Right ventricle myocardium superior (tissue), 1 donor: ENCODE measurements at regions not wholly inside any gene's neighbourhood (a gene's known extent, or its start where the extent isn't known, plus 50 kb on each side); places are given as distances from the start of the nearest gene placed in this dataset.

Experiments used
- ATAC-seq: fragments of 200-7000 bp; cut with Tn5 transposase; one replicate; pipeline ENCODE4 v1.9.1; 2020; ENCODE audit warnings: mild to moderate bottlenecking; ENCODE audit not compliant: poor library complexity
- DNase-seq: peaks from one replicate; pipeline ENCODE4 v3.0.0-alpha.2; 2020
- intact Hi-C: fragments of 100-400 bp; cut with DNase I; formaldehyde crosslinking; loops from one replicate; pipeline ENCODE4 v1.11.2; 2022
- donor health status: DM: no; HTN: yes; CAD: no; lungs with severe emphysema.

- intact Hi-C loops: no loop called here
- ATAC-seq: no peak
Measured at GRCh38 chr2:101566632-101567228, 91.8 kb upstream of the RFX8 start.

GRCh38 chr2:101563849-101564248 lies 88.9 kb upstream of the RFX8 start:
- no peak for ATAC-seq
- intact Hi-C loops: no loop called here
- no peak for DNase-seq

More at GRCh38 chr2:101566632-101567228, 91.8 kb upstream of the RFX8 start:
- DNase-seq: no peak

- intact Hi-C loops: no loop called here
- no peak for ATAC-seq
- DNase-seq: no peak
Measured at GRCh38 chr2:101560780-101561315, 85.9 kb upstream of the RFX8 start.

DNA sequence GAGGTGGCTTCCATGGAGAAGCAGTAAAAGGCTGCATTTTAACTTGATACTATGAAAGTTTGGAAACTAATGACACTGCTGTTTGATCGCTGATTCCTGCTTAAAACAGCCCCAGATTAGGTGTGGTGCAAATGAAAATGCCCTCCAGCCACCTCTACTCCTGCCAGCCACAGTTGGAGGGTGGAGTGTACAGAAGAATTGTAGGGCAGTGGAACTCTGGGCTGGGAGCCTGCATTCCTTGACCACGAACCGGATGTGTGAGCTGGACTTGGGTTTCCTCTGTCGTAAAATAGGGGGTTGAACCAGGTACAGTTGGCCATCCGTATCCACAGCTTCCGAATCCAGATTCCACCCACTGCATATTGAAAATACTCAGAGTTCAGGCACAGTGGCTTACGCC lies 84.6 kb upstream of the RFX8 start:
- no peak for DNase-seq
- intact Hi-C loops: no loop called here
- peak; percentile 83 for ATAC-seq

DNA sequence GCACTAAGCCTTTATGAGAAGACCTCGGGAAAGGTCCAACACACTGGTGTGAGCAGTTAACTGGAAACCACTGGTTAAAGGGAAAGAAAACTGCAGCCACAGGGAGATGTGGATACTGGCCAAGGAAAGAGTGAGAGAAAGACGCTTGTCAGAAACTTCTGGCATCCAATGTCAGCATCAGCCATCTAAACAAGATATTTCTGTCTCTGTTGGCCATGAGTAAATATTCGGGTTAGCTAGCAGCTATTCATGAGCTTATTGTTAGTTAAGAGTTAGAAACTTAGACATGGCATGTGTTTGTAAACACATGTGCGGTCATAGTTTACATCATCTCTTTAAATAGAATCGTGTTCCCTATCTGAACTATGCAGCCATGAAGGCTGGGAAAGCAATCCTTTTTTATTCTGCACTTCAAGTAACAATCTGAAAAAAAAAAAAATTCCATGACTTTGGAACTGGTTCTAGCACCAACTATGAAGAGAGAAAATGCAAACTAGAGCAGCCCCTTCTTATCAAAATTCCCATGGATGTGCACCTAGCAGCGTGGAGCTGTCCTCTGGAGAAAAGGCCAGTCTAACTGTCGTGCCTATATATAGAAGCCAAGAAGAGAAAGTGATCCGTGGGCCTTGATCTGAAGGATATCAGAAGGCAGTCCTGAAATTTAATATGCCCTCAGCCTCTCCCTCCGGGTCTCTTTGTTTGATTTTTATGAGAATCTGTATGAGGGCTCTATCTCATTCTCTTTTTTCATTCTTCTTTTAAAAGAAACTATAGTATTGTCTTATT lies 84.0 kb upstream of the RFX8 start:
- ATAC-seq (peak; percentile 87), DNase-seq (no peak)
- intact Hi-C loops: no loop called here

DNA sequence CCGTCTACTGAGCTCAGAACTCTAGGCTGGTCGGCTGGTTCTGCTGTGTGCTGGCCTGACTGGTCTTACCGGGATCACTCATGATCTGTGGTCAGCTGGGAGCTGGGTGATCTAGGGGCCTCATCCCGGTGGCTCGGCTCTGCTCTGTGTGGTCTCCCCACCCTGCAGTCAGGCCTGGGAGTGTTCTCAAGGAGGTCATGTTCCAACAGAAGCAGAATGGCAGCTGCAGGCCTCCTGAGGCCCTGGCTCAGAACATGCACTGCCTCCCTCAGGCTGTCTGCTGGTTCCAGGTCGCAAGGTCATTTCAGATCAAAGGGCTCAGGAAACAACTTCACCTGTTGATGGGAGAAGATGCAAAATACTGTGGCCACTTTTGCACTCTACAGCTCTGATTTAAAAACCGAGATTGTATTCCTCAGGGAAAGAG lies 81.1 kb upstream of the RFX8 start:
- intact Hi-C loops: no loop called here
- no peak for ATAC-seq
- no peak for DNase-seq

GRCh38 chr2:101551336-101551888 lies 76.5 kb upstream of the RFX8 start:
- no peak for ATAC-seq
- DNase-seq: no peak
- intact Hi-C loops: no loop called here

DNA sequence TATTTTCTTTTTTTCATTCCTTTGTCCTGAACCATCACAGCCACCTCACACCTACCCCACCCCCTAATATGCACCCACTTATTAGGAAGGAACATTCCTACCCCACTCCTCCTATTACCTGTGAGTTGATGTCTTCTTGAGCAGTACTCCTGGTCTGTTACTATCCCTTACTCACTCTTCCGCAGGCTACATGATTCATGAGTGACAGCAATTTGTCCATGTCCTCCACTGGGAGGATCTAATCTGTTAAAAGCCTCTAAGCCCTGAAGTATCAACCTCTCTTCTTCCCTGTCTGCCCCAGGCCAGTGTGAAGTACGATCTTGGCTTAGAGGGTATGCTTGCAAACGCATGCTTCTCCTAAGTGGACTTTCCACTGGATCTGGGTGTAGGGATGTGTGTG lies 75.6 kb upstream of the RFX8 start:
- no peak for DNase-seq
- ATAC-seq: no peak
- intact Hi-C loops: no loop called here

DNA sequence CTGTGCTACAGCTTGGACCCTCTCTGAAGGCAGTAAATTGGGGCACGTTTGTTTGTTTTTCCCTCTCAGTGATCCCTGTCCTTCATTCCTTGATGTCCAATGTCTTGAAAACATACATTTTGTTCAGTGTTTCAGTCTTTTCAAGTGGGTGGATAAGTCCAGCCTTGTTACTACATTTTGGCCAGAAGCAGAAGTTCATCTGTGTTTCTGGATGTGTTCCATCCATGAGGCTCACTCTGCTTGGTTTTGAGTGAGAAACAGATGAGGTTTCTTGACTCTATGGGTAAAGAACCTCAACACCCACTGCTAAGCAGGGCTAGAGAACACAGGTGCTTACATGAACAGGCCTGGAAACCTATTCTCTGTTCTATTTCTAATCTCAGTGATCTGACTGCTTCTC lies 74.5 kb upstream of the RFX8 start:
- no peak for DNase-seq
- intact Hi-C loops: no loop called here
- ATAC-seq: no peak

DNA sequence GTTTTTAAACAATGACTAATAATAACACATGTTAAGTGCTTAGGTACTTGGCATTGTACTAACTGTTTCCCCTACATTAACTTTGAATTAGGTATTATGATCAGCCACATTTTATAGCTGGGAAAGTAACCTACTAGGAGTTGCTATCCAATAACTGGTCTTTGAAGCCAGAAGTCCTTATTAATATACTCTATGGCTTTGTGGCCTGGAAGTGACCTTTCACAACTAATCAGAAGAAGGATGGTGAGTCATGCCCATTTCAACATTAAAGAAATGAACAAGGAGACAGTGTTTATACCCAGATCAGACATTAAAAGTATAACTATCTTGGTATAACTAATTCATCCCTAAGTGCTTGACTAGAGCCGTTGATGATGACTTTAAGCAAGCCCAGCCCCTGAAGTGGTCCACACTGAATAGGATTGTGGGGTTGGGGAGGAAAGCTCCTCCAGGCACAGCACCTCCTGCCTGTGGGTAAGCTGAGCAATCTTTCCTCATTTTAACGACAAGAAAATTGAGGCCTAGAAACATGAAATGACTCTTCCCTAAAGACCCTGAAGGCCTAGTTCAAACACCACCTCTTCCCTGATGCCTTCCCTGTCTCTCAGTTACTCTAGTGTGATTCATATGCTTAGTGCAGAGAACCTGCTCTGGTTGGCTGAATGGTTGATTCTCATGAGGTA lies 71.6 kb upstream of the RFX8 start:
- intact Hi-C loops: no loop called here
- no peak for ATAC-seq

DNA sequence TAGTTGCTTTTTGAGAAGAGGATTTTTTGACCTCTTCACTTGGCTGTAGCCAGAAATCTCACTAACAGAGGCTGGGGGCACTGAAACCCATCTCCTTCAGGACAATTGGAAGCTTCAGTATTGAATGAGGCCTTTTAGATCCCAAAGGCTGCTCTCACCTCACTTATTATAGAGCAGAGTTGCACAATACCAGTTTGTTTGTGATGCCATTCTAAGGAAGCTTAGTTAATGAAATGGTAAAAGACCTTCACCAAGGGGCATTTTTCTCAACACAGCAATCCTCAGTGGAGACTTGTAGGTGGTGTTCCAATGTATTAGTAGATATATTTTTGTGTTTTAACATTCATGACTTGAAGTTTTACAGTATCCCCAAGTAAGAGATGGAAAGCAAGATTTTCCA lies 71.0 kb upstream of the RFX8 start:
- no peak for DNase-seq
- ATAC-seq: no peak
- intact Hi-C loops: no loop called here

More for the DNA sequence above, 71.6 kb upstream of the RFX8 start:
- no peak for DNase-seq

- intact Hi-C loops: no loop called here
- ATAC-seq (no peak), DNase-seq (no peak)
Measured at GRCh38 chr2:101540518-101540917, 65.6 kb upstream of the RFX8 start.

DNA sequence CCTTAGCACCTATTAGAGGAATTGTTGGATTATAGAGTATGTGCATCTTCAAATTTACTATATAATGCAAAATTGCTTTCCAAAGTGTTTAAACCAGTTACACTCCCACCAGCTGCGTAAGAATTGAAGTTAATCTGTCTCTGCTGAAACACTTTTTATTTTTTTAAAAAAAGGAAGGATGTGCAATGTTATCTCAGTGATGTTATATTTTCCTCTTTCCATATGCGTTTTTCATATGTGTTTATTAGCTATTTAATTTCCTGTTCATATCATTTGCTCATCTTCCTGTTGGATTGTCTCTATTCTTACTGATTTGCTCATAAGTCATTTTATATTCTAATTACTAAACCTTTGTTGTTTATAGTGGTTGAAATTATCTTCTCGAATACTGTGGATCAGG lies 63.2 kb upstream of the RFX8 start:
- intact Hi-C loops: no loop called here
- ATAC-seq (no peak), DNase-seq (no peak)

GRCh38 chr2:101534149-101534611 lies 59.3 kb upstream of the RFX8 start:
- ATAC-seq: peak; percentile 31
- DNase-seq: no peak

DNA sequence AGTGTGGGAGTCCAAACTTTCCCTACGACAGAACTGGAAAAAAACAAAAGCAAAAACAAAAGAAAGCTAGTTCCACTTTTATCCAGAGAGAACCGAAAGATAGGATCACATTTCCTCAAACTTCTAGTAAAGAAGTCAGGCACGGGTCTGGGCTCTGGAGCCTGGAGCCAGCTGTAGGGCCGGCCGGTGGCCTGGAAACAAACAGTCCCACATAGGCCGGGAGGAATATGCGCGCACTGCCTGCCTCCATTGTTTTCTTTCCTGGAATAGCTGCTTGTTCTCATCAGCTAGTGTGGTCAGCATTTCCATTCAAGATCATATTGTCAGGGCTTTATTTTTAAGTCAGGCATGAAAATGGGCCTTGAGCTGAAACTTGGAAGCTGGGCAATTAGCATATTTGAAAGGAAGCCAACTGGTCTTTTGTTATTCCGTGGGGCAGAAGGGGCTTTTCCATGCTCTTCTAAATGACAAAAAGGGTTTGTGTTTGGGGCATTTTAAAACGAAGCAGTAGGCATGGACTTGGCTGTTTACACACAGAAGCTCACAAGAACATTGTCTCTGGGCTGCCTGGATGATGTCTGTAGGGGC lies 58.7 kb upstream of the RFX8 start:
- intact Hi-C loops: no loop called here
- DNase-seq (no peak), ATAC-seq (peak; percentile 41)

More at GRCh38 chr2:101534149-101534611, 59.3 kb upstream of the RFX8 start:
- intact Hi-C loops: no loop called here

GRCh38 chr2:101528501-101528900 lies 53.6 kb upstream of the RFX8 start:
- no peak for ATAC-seq
- DNase-seq: no peak
- intact Hi-C loops: loop anchor here (10.0 kb wide), 1 partner anchor 166 kb away; the partner anchor contains the start of gene MAP4K4

DNA sequence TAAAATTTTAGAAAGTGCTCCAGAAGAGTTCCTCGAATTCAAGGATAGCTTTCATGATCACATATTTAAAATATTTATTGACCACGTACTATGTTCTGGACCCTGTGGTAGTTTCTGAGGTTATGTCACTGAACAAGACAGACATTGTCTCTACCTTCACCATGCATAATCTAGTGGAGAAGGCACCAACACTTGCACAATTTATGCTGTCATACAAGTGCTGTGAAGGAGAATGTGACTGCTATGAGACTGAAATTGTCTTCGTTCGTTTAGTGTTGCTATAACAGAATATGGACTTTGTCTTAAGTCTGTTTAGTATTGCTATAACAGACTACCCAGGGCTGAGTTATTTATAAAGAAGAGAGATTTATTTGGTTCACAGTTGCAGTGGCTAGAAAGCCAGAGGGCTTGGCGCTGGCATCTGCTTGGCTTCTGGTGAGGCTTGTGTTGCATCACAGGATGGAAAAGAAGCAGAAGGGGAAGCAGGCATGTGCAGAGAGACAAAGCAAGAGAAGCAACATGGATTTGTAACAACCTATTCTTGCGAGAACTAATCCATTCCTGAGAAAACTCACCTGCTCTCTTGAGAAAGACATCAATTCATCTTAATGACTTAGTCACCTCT lies 50.0 kb upstream of the RFX8 start:
- intact Hi-C loops: loop anchor here (10.0 kb wide), 1 partner anchor 170 kb away; the partner anchor contains the start of gene MAP4K4
- ATAC-seq (peak; percentile 84), DNase-seq (peak; percentile 63)
